Parathyroid adenoma (tissue), 2 donors: ENCODE measurements at regions not wholly inside any gene's neighbourhood (a gene's known extent, or its start where the extent isn't known, plus 50 kb on each side); places are given as distances from the start of the nearest gene placed in this dataset.

Experiments used
- H2AFZ ChIP-seq: fragments of 300-600 bp; sonication (generic); one replicate; pipeline ENCODE4 v1.7.0; 2017; ENCODE audit warnings: antibody characterized with exemption, mild to moderate bottlenecking
- H3K27ac ChIP-seq: fragments of 300-600 bp; sonication (generic); one replicate; pipeline ENCODE4 v1.7.0; 2017
- H3K27me3 ChIP-seq: fragments of 300-600 bp; sonication (generic); one replicate; pipeline ENCODE4 v1.7.0; 2017; ENCODE audit warnings: low read length; ENCODE audit not compliant: control insufficient read depth, insufficient read depth
- H3K36me3 ChIP-seq: fragments of 300-600 bp; sonication (generic); one replicate; pipeline ENCODE4 v1.7.0; 2017; ENCODE audit warnings: low read length; ENCODE audit not compliant: control insufficient read depth, insufficient read depth
- H3K4me1 ChIP-seq: fragments of 300-600 bp; sonication (generic); one replicate; pipeline ENCODE4 v1.7.0; 2017; ENCODE audit warnings: control low read depth
- H3K4me2 ChIP-seq: fragments of 300-600 bp; sonication (generic); one replicate; pipeline ENCODE4 v1.7.0; 2017; ENCODE audit warnings: low read length
- H3K4me3 ChIP-seq: fragments of 300-600 bp; sonication (generic); one replicate; pipeline ENCODE4 v1.7.0; 2017; ENCODE audit warnings: low read depth, low read length
- H3K79me2 ChIP-seq: fragments of 300-600 bp; sonication (generic); one replicate; pipeline ENCODE4 v1.7.0; 2017; ENCODE audit warnings: control low read depth
- H3K9ac ChIP-seq: fragments of 300-600 bp; sonication (generic); one replicate; pipeline ENCODE4 v1.7.0; 2017; ENCODE audit warnings: mild to moderate bottlenecking
- H3K9me3 ChIP-seq: fragments of 300-600 bp; sonication (generic); one replicate; pipeline ENCODE4 v1.7.0; 2017; ENCODE audit warnings: low read length; ENCODE audit not compliant: control insufficient read depth
- CTCF ChIP-seq: fragments of 300-600 bp; sonication (generic); IDR thresholded peaks from one replicate; pipeline ENCODE4 v1.7.0; 2017; ENCODE audit warnings: antibody characterized with exemption, mild to moderate bottlenecking
- donor health status: primary hyperparathyroidism.

- no peaks in the 10 kb centered on the region for H3K79me2 ChIP-seq
- no peak for TF ChIP-seq CTCF
- H3K27me3 ChIP-seq = no peaks in the 10 kb centered on the region
- H3K4me1 ChIP-seq = no peaks in the 10 kb centered on the region
- H3K9ac ChIP-seq = no peak overlapping the region
- no peaks in the 10 kb centered on the region for H3K36me3 ChIP-seq
- no peaks in the 10 kb centered on the region for H3K9me3 ChIP-seq
- H3K27ac ChIP-seq = no peak overlapping the region
- no peak overlapping the region for H3K4me2 ChIP-seq
- H2AFZ ChIP-seq = no peak overlapping the region
- H3K4me3 ChIP-seq = no peak overlapping the region
Observed at GRCh38 chr18:77879829-77880228, 630.2 kb downstream of the GALR1 start.

- Histone ChIP-seq H3K4me2 (no peak overlapping the region), H3K9ac (no peak overlapping the region), H3K4me1 (no peaks in the 10 kb centered on the region), H3K27me3 (no peaks in the 10 kb centered on the region), H3K27ac (no peak overlapping the region), H3K4me3 (no peak overlapping the region), H3K9me3 (no peaks in the 10 kb centered on the region), H3K79me2 (no peaks in the 10 kb centered on the region), H3K36me3 (no peaks in the 10 kb centered on the region), H2AFZ (no peak overlapping the region)
- no peak for TF ChIP-seq CTCF
Observed at GRCh38 chr18:77884454-77884853, 634.8 kb downstream of the GALR1 start.

GRCh38 chr18:77894060-77894459 lies 644.4 kb downstream of the GALR1 start:
- Histone ChIP-seq H3K4me3 (no peak overlapping the region), H3K27ac (no peak overlapping the region), H3K9me3 (no peaks in the 10 kb centered on the region), H3K36me3 (no peaks in the 10 kb centered on the region), H3K4me2 (no peak overlapping the region), H2AFZ (no peak overlapping the region), H3K4me1 (no peaks in the 10 kb centered on the region), H3K79me2 (no peaks in the 10 kb centered on the region), H3K9ac (no peak overlapping the region), H3K27me3 (no peaks in the 10 kb centered on the region)
- TF ChIP-seq CTCF = no peak

- Histone ChIP-seq H3K9ac (no peak overlapping the region), H3K4me1 (no peaks in the 10 kb centered on the region), H3K27ac (no peak overlapping the region), H3K9me3 (no peaks in the 10 kb centered on the region), H3K27me3 (no peaks in the 10 kb centered on the region), H3K4me2 (no peak overlapping the region), H3K36me3 (no peaks in the 10 kb centered on the region), H2AFZ (no peak overlapping the region), H3K79me2 (no peaks in the 10 kb centered on the region), H3K4me3 (no peak overlapping the region)
- no peak for TF ChIP-seq CTCF
Observed at GRCh38 chr18:77895250-77895649, 645.6 kb downstream of the GALR1 start.

- Histone ChIP-seq H3K4me3 (no peak overlapping the region), H3K79me2 (no peaks in the 10 kb centered on the region), H3K36me3 (no peaks in the 10 kb centered on the region), H3K27ac (no peak overlapping the region), H3K27me3 (no peaks in the 10 kb centered on the region), H3K4me1 (no peaks in the 10 kb centered on the region), H3K4me2 (no peak overlapping the region), H2AFZ (no peak overlapping the region), H3K9me3 (no peaks in the 10 kb centered on the region), H3K9ac (no peak overlapping the region)
- TF ChIP-seq CTCF = no peak
Observed at GRCh38 chr18:77896586-77897252, 647.1 kb downstream of the GALR1 start.
